Chondrocyte (in vitro differentiated cells): ENCODE measurements at regions not wholly inside any gene's neighbourhood (a gene's known extent, or its start where the extent isn't known, plus 50 kb on each side); places are given as distances from the start of the nearest gene placed in this dataset.

Experiments
- DNase-seq: peaks from one replicate; pipeline ENCODE4 v3.0.0; 2021; ENCODE audit warnings: mixed read lengths, low spot score
- H3K27ac Mint-ChIP-seq: one replicate; pipeline ENCODE4 v1.8.0; 2021; ENCODE audit warnings: mild to moderate bottlenecking, moderate library complexity, mixed read lengths; ENCODE audit not compliant: unreplicated experiment
- H3K27me3 Mint-ChIP-seq: 2 replicates; pipeline ENCODE4 v1.8.0; 2021; ENCODE audit warnings: low read depth, mixed read lengths
- H3K36me3 Mint-ChIP-seq: 2 replicates; pipeline ENCODE4 v1.8.0; 2021; ENCODE audit warnings: low read depth, mixed read lengths
- H3K4me1 Mint-ChIP-seq: 2 replicates; pipeline ENCODE4 v1.8.0; 2021; ENCODE audit warnings: low read depth, mild to moderate bottlenecking, mixed read lengths
- H3K4me3 Mint-ChIP-seq: one replicate; pipeline ENCODE4 v1.8.0; 2021; ENCODE audit warnings: mild to moderate bottlenecking, moderate library complexity, mixed read lengths; ENCODE audit not compliant: unreplicated experiment
- H3K9me3 Mint-ChIP-seq: 2 replicates; pipeline ENCODE4 v1.8.0; 2021; ENCODE audit warnings: low read depth, mixed read lengths
- TF ChIP-seq, protein P1 (sequence below): fragments of 200-600 bp; sonication (generic); IDR thresholded peaks from 2 replicates; pipeline ENCODE4 v1.5.0; 2021; ENCODE audit warnings: antibody characterized with exemption, mild to moderate bottlenecking, moderate library complexity

DNA sequence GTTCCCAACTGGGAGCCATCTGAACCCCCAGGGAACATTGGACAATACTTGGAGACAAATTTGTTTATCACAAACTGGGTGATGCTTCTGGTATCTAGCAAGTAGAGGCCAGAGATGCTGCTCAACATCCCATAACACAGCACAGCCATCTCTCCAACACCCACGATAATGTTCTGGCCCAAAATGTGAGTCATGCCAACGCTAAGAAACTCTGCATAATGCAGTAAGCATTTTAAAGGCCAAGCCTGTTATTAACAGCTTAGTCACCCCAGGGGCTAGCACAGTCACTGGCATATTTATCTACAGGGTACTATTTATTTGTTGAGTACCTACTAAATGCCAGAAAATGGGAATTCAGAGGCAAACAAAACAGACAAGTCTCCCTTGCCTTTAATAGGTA, 873.1 kb upstream of the TMEM132C start:
- Mint-ChIP-seq H3K36me3 (no peaks in the 10 kb centered on the region), H3K27me3 (no peaks in the 10 kb centered on the region), H3K4me1 (peaks cover 14% of the 10 kb centered on the region), H3K27ac (no peak overlapping the region), H3K9me3 (no peaks in the 10 kb centered on the region), H3K4me3 (no peak overlapping the region)
- TF ChIP-seq, protein P1, sequence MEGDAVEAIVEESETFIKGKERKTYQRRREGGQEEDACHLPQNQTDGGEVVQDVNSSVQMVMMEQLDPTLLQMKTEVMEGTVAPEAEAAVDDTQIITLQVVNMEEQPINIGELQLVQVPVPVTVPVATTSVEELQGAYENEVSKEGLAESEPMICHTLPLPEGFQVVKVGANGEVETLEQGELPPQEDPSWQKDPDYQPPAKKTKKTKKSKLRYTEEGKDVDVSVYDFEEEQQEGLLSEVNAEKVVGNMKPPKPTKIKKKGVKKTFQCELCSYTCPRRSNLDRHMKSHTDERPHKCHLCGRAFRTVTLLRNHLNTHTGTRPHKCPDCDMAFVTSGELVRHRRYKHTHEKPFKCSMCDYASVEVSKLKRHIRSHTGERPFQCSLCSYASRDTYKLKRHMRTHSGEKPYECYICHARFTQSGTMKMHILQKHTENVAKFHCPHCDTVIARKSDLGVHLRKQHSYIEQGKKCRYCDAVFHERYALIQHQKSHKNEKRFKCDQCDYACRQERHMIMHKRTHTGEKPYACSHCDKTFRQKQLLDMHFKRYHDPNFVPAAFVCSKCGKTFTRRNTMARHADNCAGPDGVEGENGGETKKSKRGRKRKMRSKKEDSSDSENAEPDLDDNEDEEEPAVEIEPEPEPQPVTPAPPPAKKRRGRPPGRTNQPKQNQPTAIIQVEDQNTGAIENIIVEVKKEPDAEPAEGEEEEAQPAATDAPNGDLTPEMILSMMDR: no peak
- DNase-seq: no peak

DNA sequence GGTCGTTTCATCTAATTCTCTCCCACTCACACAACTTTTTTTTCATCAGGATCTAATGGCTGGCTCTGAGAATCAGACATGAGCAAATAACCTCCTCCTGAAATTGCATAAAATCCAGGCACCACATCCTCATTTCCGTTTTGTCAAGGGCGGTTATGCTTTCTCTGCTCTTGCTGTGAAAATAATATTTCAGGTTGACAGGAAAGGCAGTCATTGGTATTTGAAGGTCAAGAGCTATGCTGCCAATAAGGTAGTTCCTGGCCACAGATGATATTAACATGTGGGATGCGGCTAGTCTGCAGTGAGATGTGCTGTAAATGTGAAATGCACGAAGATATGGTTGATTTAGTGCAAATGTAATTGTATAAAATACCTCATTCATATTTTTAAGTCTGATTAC, 870.2 kb upstream of the TMEM132C start:
- TF ChIP-seq, protein P1: no peak
- Mint-ChIP-seq H3K27me3 (no peaks in the 10 kb centered on the region), H3K27ac (no peak overlapping the region), H3K36me3 (no peaks in the 10 kb centered on the region), H3K9me3 (no peaks in the 10 kb centered on the region), H3K4me3 (no peak overlapping the region), H3K4me1 (peaks cover 20% of the 10 kb centered on the region)
- no peak for DNase-seq

DNA sequence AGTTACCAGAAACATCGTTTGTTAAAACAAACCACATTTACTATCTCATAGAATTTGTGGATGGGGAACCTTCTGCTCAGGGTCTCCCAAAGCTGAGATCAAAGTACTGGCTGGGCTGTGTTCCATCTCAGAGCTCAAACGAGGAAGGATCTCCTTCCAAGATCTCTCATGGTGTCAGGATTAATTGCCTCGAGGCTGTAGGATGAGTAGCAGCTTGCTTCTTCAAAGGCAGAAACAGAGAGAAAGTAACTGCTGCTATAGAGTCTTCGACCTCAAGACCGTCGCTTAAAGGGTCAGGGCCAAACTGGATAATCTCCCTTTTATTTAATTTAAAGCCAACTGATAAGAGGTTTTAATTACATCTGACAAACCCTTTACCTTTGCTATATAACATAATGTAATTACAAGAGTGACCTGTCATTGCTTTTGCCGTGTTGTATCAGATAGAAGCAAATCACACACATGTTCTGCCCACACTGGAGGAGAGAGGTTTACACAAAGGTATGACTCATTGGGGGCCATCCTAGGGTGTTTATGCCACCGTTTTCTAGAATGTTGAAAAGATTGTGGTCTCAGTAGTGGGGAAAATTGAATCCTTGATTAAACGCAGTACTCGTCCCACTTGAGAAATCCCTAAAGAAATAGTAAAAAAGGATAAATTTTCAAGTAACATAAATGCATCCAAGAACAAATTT, 868.8 kb upstream of the TMEM132C start:
- no peak overlapping the region for H3K27ac Mint-ChIP-seq

DNA sequence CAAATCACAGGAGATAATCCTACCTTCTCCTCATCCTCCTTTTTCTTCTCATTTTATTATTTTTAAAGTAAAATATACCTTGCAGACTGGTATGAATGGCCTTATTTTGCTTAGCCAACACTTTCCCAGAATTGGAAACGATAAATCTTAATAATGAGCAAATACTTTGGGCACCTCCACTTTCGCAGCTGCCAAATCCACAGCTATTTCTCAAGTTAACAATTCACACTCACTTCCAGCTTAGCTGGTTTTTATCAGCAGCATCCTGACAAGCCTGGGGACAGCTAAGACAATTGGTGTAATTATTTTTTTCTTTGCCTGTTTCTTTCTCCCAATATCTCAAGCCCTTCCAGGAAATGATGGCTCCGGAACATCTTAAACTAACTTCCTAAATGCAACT, 867.5 kb upstream of the TMEM132C start:
- Mint-ChIP-seq H3K27ac (no peak overlapping the region), H3K36me3 (no peaks in the 10 kb centered on the region), H3K4me1 (peaks cover 20% of the 10 kb centered on the region), H3K4me3 (no peak overlapping the region), H3K27me3 (no peaks in the 10 kb centered on the region), H3K9me3 (peaks cover 3% of the 10 kb centered on the region)
- DNase-seq: no peak
- TF ChIP-seq, protein P1: no peak

More for the DNA sequence above, 868.8 kb upstream of the TMEM132C start:
- TF ChIP-seq, protein P1: no peak
- Mint-ChIP-seq H3K4me1 (peaks cover 20% of the 10 kb centered on the region), H3K36me3 (no peaks in the 10 kb centered on the region), H3K4me3 (no peak overlapping the region), H3K27me3 (no peaks in the 10 kb centered on the region), H3K9me3 (peaks cover 2% of the 10 kb centered on the region)
- no peak for DNase-seq

DNA sequence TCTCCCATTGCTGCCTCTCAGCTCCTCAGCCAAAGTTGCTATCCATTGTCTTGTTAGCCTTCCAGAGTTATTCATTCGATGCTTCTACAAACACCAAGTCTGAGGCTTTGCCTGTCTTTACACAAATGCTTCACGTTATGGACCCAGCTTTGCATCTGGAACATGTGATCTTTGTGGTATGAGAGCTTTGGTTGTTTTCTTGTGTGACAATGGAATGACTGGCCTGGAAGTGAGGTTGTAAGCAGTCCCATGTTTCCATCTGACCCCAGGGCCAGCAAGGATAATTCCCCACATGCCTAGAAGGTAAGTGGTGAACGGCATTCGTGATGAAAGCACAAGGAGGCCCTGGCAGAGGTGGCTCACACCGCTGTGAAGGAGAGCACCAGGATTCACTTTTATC, 866.7 kb upstream of the TMEM132C start:
- Mint-ChIP-seq H3K36me3 (no peaks in the 10 kb centered on the region), H3K4me1 (peaks cover 20% of the 10 kb centered on the region), H3K9me3 (peaks cover 3% of the 10 kb centered on the region), H3K4me3 (no peak overlapping the region), H3K27ac (no peak overlapping the region), H3K27me3 (no peaks in the 10 kb centered on the region)
- DNase-seq: no peak
- TF ChIP-seq, protein P1: no peak
